GM21717 (cell line): ENCODE measurements at regions not wholly inside any gene's neighbourhood (a gene's known extent, or its start where the extent isn't known, plus 50 kb on each side); places are given as distances from the start of the nearest gene placed in this dataset.
"Not testable (repeated sequence)": the region's sequence is repeated elsewhere in the genome, so short reads cannot be mapped to it uniquely, and the experiment has no call there.

Source experiments
- ATAC-seq: cut with Tn5 transposase; IDR thresholded peaks from one replicate; pipeline ENCODE4 v1.9.1; 2021; ENCODE audit warnings: mild to moderate bottlenecking, moderate library complexity; ENCODE audit not compliant: unreplicated experiment

DNA sequence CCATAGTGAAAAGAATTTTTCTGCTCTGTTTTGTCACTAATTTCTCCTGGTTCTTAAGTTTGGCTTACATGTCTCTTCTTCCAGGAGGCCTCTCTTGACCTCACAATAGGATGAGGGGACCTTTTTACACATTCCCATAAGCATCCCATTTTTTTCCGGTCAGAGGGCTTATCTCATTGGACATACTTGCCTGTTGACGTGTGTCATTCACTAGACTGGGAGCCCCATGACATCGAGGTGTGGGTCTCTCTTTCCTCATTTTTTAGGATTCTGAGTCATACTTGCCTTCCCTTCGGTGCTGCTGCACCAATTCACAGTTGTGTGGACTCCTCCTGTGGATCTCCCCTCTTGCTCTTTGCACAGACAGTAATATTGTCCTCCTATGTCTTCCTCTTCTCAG lies 601.8 kb downstream of the GATA3 start:
- no peak for ATAC-seq

GRCh38 chr10:8659982-8660381 lies 605.5 kb downstream of the GATA3 start:
- no peak for ATAC-seq

- ATAC-seq, result no peak
Measured at GRCh38 chr10:8661886-8662285, 607.4 kb downstream of the GATA3 start.

DNA sequence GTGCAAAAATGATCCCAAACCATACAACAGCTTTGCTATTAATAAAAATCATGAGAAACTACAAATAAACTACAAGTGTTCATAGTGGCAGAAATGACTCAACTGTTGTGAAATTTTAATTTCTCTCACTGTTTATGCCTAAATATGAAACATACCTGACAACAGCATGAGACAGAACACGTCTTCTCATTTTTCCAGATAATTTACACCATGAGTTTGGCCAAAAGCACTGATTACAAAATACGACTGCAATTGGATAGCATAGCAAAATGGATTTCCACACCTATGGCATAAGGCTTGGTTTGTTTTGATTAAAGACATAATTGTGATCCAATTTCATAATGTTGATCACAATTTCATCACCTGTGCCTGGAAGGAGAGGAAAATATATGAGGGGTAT lies 608.6 kb downstream of the GATA3 start:
- ATAC-seq, result no peak

- ATAC-seq, result no peak
Measured at GRCh38 chr10:8665322-8665721, 610.8 kb downstream of the GATA3 start.

DNA sequence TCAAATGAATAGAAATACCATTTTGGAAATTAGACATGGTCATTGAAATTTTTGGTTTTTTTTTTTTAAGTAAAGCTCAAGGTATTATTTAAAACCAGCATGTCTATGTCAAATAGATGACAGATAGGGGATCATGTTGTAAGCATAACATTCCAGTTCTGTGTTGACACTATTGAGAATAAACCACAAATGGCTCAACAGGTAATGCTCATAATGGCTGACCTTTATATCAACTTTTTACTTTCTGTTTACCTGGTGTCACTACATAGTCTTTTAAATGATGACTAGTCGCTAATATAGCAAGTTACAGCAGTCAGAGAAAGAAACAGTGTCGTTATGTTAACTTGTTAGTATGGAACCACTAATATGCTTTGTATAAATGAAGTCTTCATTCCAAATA lies 616.0 kb downstream of the GATA3 start:
- no peak for ATAC-seq

DNA sequence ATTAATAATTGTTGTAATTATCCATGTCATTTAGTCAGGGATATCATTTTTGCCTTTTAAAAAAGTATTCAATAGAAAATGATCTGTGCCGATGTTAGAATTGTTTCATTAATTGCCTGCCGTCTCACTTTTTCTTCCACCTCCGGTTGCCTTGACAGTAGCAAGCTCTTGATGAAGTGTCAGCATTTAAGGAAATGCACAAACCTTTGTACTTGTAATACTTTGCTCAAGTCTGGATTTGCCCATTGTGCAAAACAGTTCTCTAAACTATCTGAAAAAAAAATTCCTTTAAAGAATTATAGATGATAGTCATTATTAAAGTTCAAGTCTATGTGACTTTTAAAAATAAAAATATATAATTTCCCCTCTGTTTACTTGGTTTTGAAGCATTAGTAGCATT lies 619.7 kb downstream of the GATA3 start:
- ATAC-seq, result no peak

- no peak for ATAC-seq
Measured at GRCh38 chr10:8677642-8678041, 623.2 kb downstream of the GATA3 start.

- ATAC-seq, result not testable (repeated sequence)
Measured at GRCh38 chr10:8684916-8685315, 630.4 kb downstream of the GATA3 start.

- ATAC-seq, result no peak
Measured at GRCh38 chr10:8688881-8689280, 634.4 kb downstream of the GATA3 start.

- no peak for ATAC-seq
Measured at GRCh38 chr10:8691498-8692017, 637.1 kb downstream of the GATA3 start.

DNA sequence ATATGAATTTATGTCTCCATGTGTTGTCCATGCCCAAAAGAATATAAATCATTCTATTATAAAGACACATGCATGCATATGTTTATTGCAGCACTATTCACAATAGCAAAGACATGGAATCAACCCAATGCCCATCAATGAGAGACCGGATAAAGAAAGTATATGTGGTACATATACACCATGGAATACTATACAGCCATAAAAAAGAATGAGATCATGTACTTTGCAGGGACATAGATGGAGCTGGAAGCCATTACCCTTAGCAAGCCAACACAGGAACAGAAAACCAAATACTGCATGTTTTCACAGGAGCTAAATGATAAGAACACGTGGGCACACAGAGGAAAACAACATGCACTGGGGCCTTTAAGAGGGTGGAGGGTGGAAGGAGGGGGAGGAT lies 639.1 kb downstream of the GATA3 start:
- not testable (repeated sequence) for ATAC-seq

DNA sequence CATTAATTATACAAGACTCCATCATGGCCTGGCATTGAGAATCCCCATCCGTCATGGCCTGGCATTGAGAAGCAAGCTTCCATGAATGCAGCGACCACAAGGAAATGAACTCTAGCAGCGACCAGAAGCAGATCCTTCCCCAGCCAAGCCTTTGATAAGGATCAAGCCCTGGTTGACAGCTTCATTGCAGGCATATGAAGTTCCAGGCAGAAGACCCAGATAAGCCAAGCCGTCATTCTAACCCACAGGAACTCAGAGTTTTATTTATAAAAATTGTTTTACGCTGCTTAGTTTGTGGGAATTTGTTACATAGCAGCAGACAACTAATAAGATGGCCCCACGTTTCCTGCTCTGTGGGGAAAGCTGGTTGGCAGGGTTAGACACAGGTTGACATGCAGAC lies 642.3 kb downstream of the GATA3 start:
- ATAC-seq, result no peak

DNA sequence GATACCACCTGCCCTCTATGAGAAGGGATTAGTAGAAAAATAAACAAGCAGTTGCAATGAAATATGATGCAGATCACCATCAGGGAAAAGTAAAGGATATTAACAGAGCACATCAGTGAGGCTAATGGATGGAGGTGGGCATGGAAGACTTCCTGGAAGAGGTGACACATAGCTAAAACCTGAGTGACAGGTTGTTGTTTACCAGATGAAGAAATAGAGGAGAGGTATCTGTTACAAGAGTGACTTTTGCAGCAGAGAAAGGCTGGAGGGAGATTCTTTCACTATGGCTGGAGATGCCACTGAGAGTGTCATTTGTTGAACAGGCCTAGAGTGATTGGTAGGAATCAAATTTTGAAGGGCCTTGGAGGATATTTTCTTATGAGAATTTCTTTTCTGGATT lies 646.2 kb downstream of the GATA3 start:
- ATAC-seq, result no peak

- ATAC-seq, result no peak
Measured at GRCh38 chr10:8702181-8702580, 647.7 kb downstream of the GATA3 start.

GRCh38 chr10:8705415-8705814 lies 650.9 kb downstream of the GATA3 start:
- ATAC-seq, result no peak

DNA sequence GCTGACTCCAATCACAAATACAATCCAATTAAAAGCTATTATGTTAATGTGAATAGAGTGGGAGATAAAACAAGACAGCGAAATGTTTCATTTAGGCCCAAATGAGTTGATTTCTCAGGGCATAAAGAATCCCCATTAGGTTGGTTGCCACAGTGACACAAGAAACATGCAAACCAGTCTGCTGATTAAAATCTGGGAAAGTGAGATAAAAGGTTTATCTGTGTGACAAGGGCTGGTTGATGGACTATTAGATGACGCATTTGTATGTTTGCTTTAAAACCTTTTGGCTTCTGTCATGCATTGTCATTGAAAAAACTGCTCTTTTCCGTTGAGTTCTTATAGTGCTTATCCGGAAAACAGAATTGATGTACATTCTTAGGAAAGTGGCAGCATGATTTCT lies 658.2 kb downstream of the GATA3 start:
- ATAC-seq, result no peak

GRCh38 chr10:8719971-8720370 lies 665.5 kb downstream of the GATA3 start:
- no peak for ATAC-seq

GRCh38 chr10:8721650-8722049 lies 667.2 kb downstream of the GATA3 start:
- ATAC-seq, result no peak

DNA sequence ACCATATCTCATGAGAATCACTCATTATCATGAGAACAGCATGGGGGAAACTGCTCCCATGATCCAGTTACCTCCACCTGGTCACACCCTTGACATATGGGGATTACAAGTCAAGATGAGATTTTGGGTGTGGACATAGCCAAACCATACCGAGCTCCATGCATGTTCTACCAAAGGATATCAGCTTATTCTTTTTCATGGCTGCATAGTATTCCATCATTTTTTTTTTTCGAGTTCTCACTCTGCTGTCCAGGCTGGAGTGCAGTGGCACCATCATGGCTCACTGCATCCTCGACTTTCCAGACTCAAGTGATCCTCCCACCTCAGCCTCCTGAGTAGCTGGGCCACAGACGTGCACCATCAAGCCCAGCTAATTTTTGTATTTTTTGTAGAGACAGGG lies 668.3 kb downstream of the GATA3 start:
- ATAC-seq, result no peak

- no peak for ATAC-seq
Measured at GRCh38 chr10:8725343-8725742, 670.9 kb downstream of the GATA3 start.

DNA sequence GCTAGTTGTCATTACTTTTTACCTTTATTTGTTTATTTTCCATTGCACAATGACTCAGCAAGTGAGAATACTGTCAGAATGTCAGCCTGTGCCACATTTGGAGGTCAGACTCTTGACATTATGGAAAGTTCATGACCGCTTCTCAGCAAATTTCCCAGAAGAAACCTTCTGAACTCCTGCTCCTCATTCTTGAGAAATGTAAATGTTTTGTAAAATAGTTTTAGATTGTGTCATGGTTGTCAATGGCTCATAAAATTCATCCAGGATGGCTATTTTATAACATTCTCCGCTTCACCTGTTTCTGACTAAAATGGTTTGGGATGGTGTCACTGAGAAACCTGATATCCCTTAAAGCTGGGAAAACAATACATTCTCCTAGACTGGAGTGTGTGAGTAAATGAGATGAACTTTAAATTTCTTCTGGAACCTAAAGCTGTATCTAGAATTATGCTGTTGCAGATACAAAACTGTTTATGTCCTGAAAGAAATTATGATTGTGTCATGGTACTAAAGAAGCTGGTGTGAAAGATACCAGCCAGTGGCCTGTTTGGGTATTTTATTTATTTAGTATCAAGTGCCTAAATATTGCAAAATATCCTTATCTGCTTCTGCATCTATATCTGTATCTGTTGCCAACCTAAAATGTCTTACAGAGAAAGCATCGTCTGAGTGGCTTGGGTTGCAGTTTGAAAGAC lies 671.7 kb downstream of the GATA3 start:
- no peak for ATAC-seq

GRCh38 chr10:8726779-8727084 lies 672.2 kb downstream of the GATA3 start:
- no peak for ATAC-seq
